ENCODE measurements at regions not wholly inside any gene's neighbourhood (a gene's known extent, or its start where the extent isn't known, plus 50 kb on each side); places are given as distances from the start of the nearest gene placed in this dataset.

- no peaks in the 10 kb centered on the region for H3K27me3 ChIP-seq (ENCODE audit: insufficient read depth in 3 of 3, low read length in 2 of 3)
- intact Hi-C loops (cut with DNase I), result no loop called here
- peak overlapping the region; percentile 98 for H3K27ac ChIP-seq
- no peak overlapping the region for H3K4me3 ChIP-seq
- ATAC-seq, result no peak
- 38 to 62% (median 40%) methylated on average over 13 of the region's 13 CpGs for whole genome bisulfite sequencing, 3 donors
- DNase-seq, result peak; percentile 5 to 41
- TF ChIP-seq CTCF (IDR thresholded peaks at IDR 0.05), result no peak
- no peaks in the 10 kb centered on the region for H3K9me3 ChIP-seq
- H3K36me3 ChIP-seq (ENCODE audit: insufficient read depth in 1 of 2, low read depth in 1 of 2), result peaks cover 0 to 12% of the 10 kb centered on the region in 2 donors
- H3K4me1 ChIP-seq, result peaks cover 92% of the 10 kb centered on the region
Measured at GRCh38 chr22:46092011-46092410, 58.3 kb upstream of the PPARA start.

GRCh38 chr22:46092670-46093410 lies 57.5 kb upstream of the PPARA start:
- no peak for TF ChIP-seq CTCF (IDR thresholded peaks at IDR 0.05)
- Histone ChIP-seq H3K36me3 (ENCODE audit: insufficient read depth in 1 of 2, low read depth in 1 of 2) (peaks cover 0 to 16% of the 10 kb centered on the region in 2 donors), H3K4me3 (no peak overlapping the region), H3K9me3 (no peaks in the 10 kb centered on the region), H3K27ac (peak overlapping the region; percentile 98), H3K4me1 (peaks cover 89% of the 10 kb centered on the region), H3K27me3 (ENCODE audit: insufficient read depth in 3 of 3, low read length in 2 of 3) (no peaks in the 10 kb centered on the region)
- 29 to 53% (median 38%) methylated on average over 21 of the region's 21 CpGs for WGBS, 3 donors
- intact Hi-C loops (cut with DNase I), result no loop called here
- ATAC-seq, result no peak
- peak; percentile 16 to 44 for DNase-seq

GRCh38 chr22:46093796-46094195 lies 56.5 kb upstream of the PPARA start:
- intact Hi-C loops (cut with DNase I), result no loop called here
- WGBS, 3 donors, result 34 to 72% (median 44%) methylated on average over 5 of the region's 5 CpGs

GRCh38 chr22:46094676-46095075 lies 55.6 kb upstream of the PPARA start:
- peaks cover 4 to 34% of the 10 kb centered on the region in 2 donors for H3K36me3 ChIP-seq (ENCODE audit: insufficient read depth in 1 of 2, low read depth in 1 of 2)
- no peak for ATAC-seq
- 69 to 89% (median 70%) methylated on average over 8 of the region's 8 CpGs for WGBS, 3 donors

More at GRCh38 chr22:46093796-46094195, 56.5 kb upstream of the PPARA start:
- Histone ChIP-seq H3K27me3 (ENCODE audit: insufficient read depth in 3 of 3, low read length in 2 of 3) (no peaks in the 10 kb centered on the region), H3K27ac (peak overlapping the region; percentile 98), H3K36me3 (ENCODE audit: insufficient read depth in 1 of 2, low read depth in 1 of 2) (peaks cover 0 to 26% of the 10 kb centered on the region in 2 donors), H3K4me3 (no peak overlapping the region), H3K4me1 (peaks cover 89% of the 10 kb centered on the region), H3K9me3 (no peaks in the 10 kb centered on the region)
- no peak for ATAC-seq
- DNase-seq, result no peak
- no peak for TF ChIP-seq CTCF (IDR thresholded peaks at IDR 0.05)

More at GRCh38 chr22:46094676-46095075, 55.6 kb upstream of the PPARA start:
- Histone ChIP-seq H3K4me1 (peaks cover 84% of the 10 kb centered on the region), H3K9me3 (no peaks in the 10 kb centered on the region), H3K4me3 (no peak overlapping the region), H3K27me3 (ENCODE audit: insufficient read depth in 3 of 3, low read length in 2 of 3) (no peaks in the 10 kb centered on the region), H3K27ac (peak overlapping the region; percentile 98)
- intact Hi-C loops (cut with DNase I), result no loop called here
- TF ChIP-seq CTCF (IDR thresholded peaks at IDR 0.05), result no peak
- DNase-seq, result no peak

Data from psoas muscle (tissue), 7 donors.